K562 (cell line): ENCODE measurements at regions not wholly inside any gene's neighbourhood (a gene's known extent, or its start where the extent isn't known, plus 50 kb on each side); places are given as distances from the start of the nearest gene placed in this dataset.

Experiments
- ATAC-seq: fragments of 200-7000 bp; cut with Tn5 transposase; 3 replicates; pipeline ENCODE4 v1.9.1; 2020; ENCODE audit warnings: moderate library complexity
- BruUV-seq: library from RNA; stranded (reverse); fragments of 400-500 nt; replicated peaks from 2 replicates; lab custom pipeline; 2021; lab: Mats Ljungman, UMichigan
- CTCF ChIA-PET: fragments of 300-600 bp; formaldehyde crosslinking; extraction: SDS; loops from one replicate; lab custom pipeline; 2021; ENCODE audit warnings: low intra/inter-chr PET ratio; lab: Yijun Ruan, JAX
- POLR2A ChIA-PET: fragments of 300-600, 350-650 bp; sonication (Branson Sonifier 250); formaldehyde crosslinking; extraction: SDS; loops from one replicate; lab custom pipeline; 2021; ENCODE audit warnings: antibody characterized with exemption, inconsistent platforms; lab: Yijun Ruan, JAX
- DNase-seq, 4 experiments: peaks; one replicate each; pipeline versions ENCODE4 v3.0.0 to v3.0.0-alpha.2; 2011 to 2018; ENCODE audit warnings: low spot score in 3 of 4, mixed read lengths in 3 of 4; ENCODE audit errors: extremely low read depth in 1 of 4
- FAIRE-seq: peaks from 2 replicates; lab custom pipeline; 2011; peaks lifted over from hg19 to GRCh38; lab: Jason Lieb, UNC
- H2AFZ ChIP-seq: 2 replicates; pipeline ENCODE4 v1.6.0; 2011; ENCODE audit warnings: low read depth, low read length, control low read depth, inconsistent platforms
- H3K27ac ChIP-seq: fragments of 200-600 bp; 3 replicates; pipeline ENCODE4 v1.8.0; 2011; ENCODE audit warnings: low read depth, mild to moderate bottlenecking, control low read depth, inconsistent platforms, low read length, moderate library complexity, mixed read lengths; ENCODE audit errors: extremely low read depth
- H3K27me3 ChIP-seq, 2 experiments: fragments of 300-600 bp in 1 of 2; 2 replicates in 1 of 2; 3 replicates in 1 of 2; pipeline versions ENCODE4 v1.6.0 to v1.8.0; 2011; ENCODE audit warnings: inconsistent platforms in 2 of 2, low read length in 2 of 2, mild to moderate bottlenecking in 1 of 2, mixed read lengths in 1 of 2, moderate library complexity in 1 of 2; ENCODE audit not compliant: control insufficient read depth in 2 of 2, insufficient read depth in 2 of 2
- H3K36me3 ChIP-seq: fragments of 300-600 bp; 3 replicates; pipeline ENCODE4 v1.8.0; 2011; ENCODE audit warnings: mild to moderate bottlenecking, low read length, inconsistent platforms; ENCODE audit not compliant: control insufficient read depth, insufficient read depth
- H3K4me1 ChIP-seq, 2 experiments: fragments of 200-600 bp in 1 of 2; replicated peaks in 1 of 2; 2 replicates in 1 of 2; 3 replicates in 1 of 2; pipeline versions ENCODE4 v1.5.1 to v1.8.0; 2011; ENCODE audit warnings: inconsistent platforms in 2 of 2, low read length in 2 of 2, mild to moderate bottlenecking in 1 of 2, mixed read lengths in 1 of 2, moderate library complexity in 1 of 2; ENCODE audit not compliant: control insufficient read depth in 2 of 2, insufficient read depth in 2 of 2
- H3K4me2 ChIP-seq: 2 replicates; pipeline ENCODE4 v1.6.1; 2011; ENCODE audit warnings: low read length, control low read depth, inconsistent platforms, mixed read lengths; ENCODE audit not compliant: insufficient read depth
- H3K4me3 ChIP-seq: fragments of 200-600 bp; sonication (generic), shearing (Covaris generic); 2 replicates; pipeline ENCODE4 v1.5.1; 2016; ENCODE audit warnings: control low read depth, inconsistent platforms
- H3K79me2 ChIP-seq: fragments of 200-600 bp; 3 replicates; pipeline ENCODE4 v1.8.0; 2011; ENCODE audit warnings: low read length, inconsistent platforms; ENCODE audit not compliant: control insufficient read depth, insufficient read depth
- H3K9ac ChIP-seq, 2 experiments: 2 replicates each; pipeline versions ENCODE4 v1.6.0 to v1.6.1; 2011; ENCODE audit warnings: low read depth in 2 of 2, low read length in 2 of 2, control low read depth in 1 of 2, inconsistent platforms in 1 of 2, mild to moderate bottlenecking in 1 of 2, mixed read lengths in 1 of 2; ENCODE audit not compliant: insufficient read depth in 1 of 2
- H3K9me1 ChIP-seq: one replicate; pipeline ENCODE4 v1.6.0; 2011; ENCODE audit warnings: inconsistent platforms, mild to moderate bottlenecking, low read length, moderate library complexity; ENCODE audit not compliant: control insufficient read depth, insufficient read depth
- H3K9me3 ChIP-seq: replicated peaks from 2 replicates; pipeline ENCODE4 v1.5.1; 2011; ENCODE audit warnings: low read depth, low read length, inconsistent platforms; ENCODE audit not compliant: control insufficient read depth, insufficient read depth
- H4K20me1 ChIP-seq: replicated peaks from 2 replicates; pipeline ENCODE4 v1.6.1; 2011; ENCODE audit warnings: low read length, inconsistent platforms, mixed read lengths; ENCODE audit not compliant: control insufficient read depth, insufficient read depth
- BHLHE40 ChIP-seq: IDR thresholded peaks from 2 replicates; pipeline ENCODE4 v1.6.1; 2011; ENCODE audit warnings: low read length, improper control_type of control experiment
- CBX3 ChIP-seq, 2 experiments: IDR thresholded peaks; 1 replicate in 1 of 2; 2 replicates in 1 of 2; pipeline ENCODE4 v1.6.1; 2012; ENCODE audit warnings: inconsistent platforms in 2 of 2, low read length in 2 of 2, borderline replicate concordance in 1 of 2, control low read depth in 1 of 2
- ESRRA ChIP-seq: fragments of 450-650 bp; IDR thresholded peaks from 2 replicates; pipeline ENCODE4 v1.6.1; 2014; ENCODE audit warnings: low read depth, mild to moderate bottlenecking, moderate library complexity, borderline replicate concordance
- GTF2F1 ChIP-seq: IDR thresholded peaks from 2 replicates; pipeline ENCODE4 v1.6.1; 2011; ENCODE audit warnings: low read depth, low read length, improper control_type of control experiment
- HDAC8 ChIP-seq: fragments of 450-650 bp; IDR thresholded peaks from 2 replicates; pipeline ENCODE4 v1.6.1; 2016; ENCODE audit warnings: mild to moderate bottlenecking, missing genetic modification characterization, moderate library complexity, missing compliant biosample characterization
- KHSRP ChIP-seq: fragments of 450-650 bp; IDR thresholded peaks from 2 replicates; pipeline ENCODE4 v1.6.1; 2017
- MCM7 ChIP-seq, 2 experiments: fragments of 450-650 bp; IDR thresholded peaks; 2 replicates each; pipeline ENCODE4 v1.6.1; 2016 to 2018
- NFE2 ChIP-seq: IDR thresholded peaks from 2 replicates; pipeline ENCODE4 v1.6.1; 2014; ENCODE audit warnings: antibody characterized with exemption, low read depth
- PURB ChIP-seq: sonication (generic); formaldehyde crosslinking; IDR thresholded peaks from 2 replicates; pipeline ENCODE4 v1.9.0; 2021; ENCODE audit warnings: low read depth, mild to moderate bottlenecking, missing genetic modification reagents
- SMARCA4 ChIP-seq: fragments of 450-650 bp; IDR thresholded peaks from 2 replicates; pipeline ENCODE4 v1.6.1; 2016
- ZEB2 ChIP-seq: fragments of 450-650 bp; IDR thresholded peaks from 2 replicates; pipeline ENCODE4 v1.6.1; 2016
- ZKSCAN3 ChIP-seq: fragments of 250-450 bp; sonication (Bioruptor Pico); IDR thresholded peaks from 2 replicates; pipeline ENCODE4 v1.4.0; 2020
- ZNF253 ChIP-seq: fragments of 250-450 bp; sonication (Bioruptor Pico); conservative IDR thresholded peaks from 2 replicates; pipeline ENCODE4 v1.6.1; 2021; ENCODE audit warnings: mild to moderate bottlenecking
- WGBS: fragments of 100-300 bp; shearing (Covaris generic); methylation state at CpG from one replicate; pipeline ENCODE4 v1.1.6; 2016; ENCODE audit warnings: low coverage, mixed read lengths; ENCODE audit not compliant: insufficient coverage; ENCODE audit errors: missing lambda C conversion rate; 5-methylcytosine and 5-hydroxymethylcytosine counted together
- in situ Hi-C: fragments of 300-500 bp; cut with MboI; formaldehyde crosslinking; loops from 4 replicates; pipeline ENCODE4 v1.15.0; 2018; ENCODE audit warnings: inconsistent platforms, mixed read lengths
- intact Hi-C: fragments of 100-400 bp; cut with micrococcal nuclease; formaldehyde crosslinking; loops from 2 replicates; pipeline ENCODE4 v1.14.2; 2022
- TF ChIP-seq, protein P1 (sequence below): fragments of 250-450 bp; sonication (Bioruptor Pico); IDR thresholded peaks from 2 replicates; pipeline ENCODE4 v1.4.0; 2020
- TF ChIP-seq, protein P2 (sequence below): fragments of 450-650 bp; formaldehyde crosslinking; conservative IDR thresholded peaks from 2 replicates; pipeline ENCODE4 v1.4.0; 2022; ENCODE audit warnings: mild to moderate bottlenecking, missing genetic modification characterization
- TF ChIP-seq, protein P3 (sequence below): fragments of 450-650 bp; IDR thresholded peaks from 2 replicates; pipeline ENCODE4 v1.6.1; 2016; ENCODE audit warnings: borderline replicate concordance
- TF ChIP-seq, protein P4 (sequence below), 2 experiments: IDR thresholded peaks in 1 of 2; conservative IDR thresholded peaks in 1 of 2; 2 replicates each; pipeline ENCODE4 v1.6.1; 2016; ENCODE audit warnings: low read depth in 2 of 2, mild to moderate bottlenecking in 1 of 2, missing compliant biosample characterization in 1 of 2, missing genetic modification characterization in 1 of 2, moderate library complexity in 1 of 2

DNA sequence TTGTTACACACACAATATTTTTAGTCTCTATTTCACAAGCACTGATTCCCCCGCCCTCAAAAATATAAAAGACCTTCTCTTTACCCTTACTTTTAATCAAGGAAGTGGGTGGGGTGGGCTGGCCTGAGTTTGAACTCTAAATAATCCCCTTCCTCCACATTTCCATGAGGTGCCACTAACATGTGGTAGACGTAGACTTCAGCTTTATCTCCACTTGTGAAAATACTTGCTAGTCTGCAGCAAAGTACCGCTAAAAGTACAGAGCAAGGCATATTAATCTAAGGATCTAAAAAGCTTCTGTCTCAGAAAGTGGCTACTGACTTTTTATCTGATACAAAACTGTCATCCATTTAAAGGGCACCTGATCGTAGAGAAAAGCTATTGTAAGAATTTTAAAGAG lies 739.6 kb upstream of the SLC10A2 start:
- FAIRE-seq, result no peak
- no peak overlapping the region for H3K4me3 ChIP-seq
- in situ Hi-C loops, result no loop called here
- TF ChIP-seq NFE2, result no peak
- no peak for TF ChIP-seq ZKSCAN3 (CRISPR knock-in tag)
- TF ChIP-seq MCM7 (IDR thresholded peaks at IDR 0.05), result no peak
- no peak for TF ChIP-seq GTF2F1
- TF ChIP-seq ZEB2, result no peak
- TF ChIP-seq BHLHE40, result no peak
- TF ChIP-seq, protein P1, sequence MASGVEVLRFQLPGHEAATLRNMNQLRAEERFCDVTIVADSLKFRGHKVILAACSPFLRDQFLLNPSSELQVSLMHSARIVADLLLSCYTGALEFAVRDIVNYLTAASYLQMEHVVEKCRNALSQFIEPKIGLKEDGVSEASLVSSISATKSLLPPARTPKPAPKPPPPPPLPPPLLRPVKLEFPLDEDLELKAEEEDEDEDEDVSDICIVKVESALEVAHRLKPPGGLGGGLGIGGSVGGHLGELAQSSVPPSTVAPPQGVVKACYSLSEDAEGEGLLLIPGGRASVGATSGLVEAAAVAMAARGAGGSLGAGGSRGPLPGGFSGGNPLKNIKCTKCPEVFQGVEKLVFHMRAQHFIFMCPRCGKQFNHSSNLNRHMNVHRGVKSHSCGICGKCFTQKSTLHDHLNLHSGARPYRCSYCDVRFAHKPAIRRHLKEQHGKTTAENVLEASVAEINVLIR (CRISPR knock-in tag), result no peak
- no peak for TF ChIP-seq ZNF253 (CRISPR knock-in tag)
- TF ChIP-seq, protein P2, sequence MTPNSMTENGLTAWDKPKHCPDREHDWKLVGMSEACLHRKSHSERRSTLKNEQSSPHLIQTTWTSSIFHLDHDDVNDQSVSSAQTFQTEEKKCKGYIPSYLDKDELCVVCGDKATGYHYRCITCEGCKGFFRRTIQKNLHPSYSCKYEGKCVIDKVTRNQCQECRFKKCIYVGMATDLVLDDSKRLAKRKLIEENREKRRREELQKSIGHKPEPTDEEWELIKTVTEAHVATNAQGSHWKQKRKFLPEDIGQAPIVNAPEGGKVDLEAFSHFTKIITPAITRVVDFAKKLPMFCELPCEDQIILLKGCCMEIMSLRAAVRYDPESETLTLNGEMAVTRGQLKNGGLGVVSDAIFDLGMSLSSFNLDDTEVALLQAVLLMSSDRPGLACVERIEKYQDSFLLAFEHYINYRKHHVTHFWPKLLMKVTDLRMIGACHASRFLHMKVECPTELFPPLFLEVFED (CRISPR knock-in tag), result no peak
- no peak for TF ChIP-seq PURB (CRISPR knock-in tag)
- no peak for TF ChIP-seq HDAC8 (tag)
- TF ChIP-seq ESRRA, result no peak
- TF ChIP-seq CBX3 (IDR thresholded peaks at IDR 0.05; ENCODE audit: borderline replicate concordance in 1 of 2, low read length in 2 of 2), result no peak
- TF ChIP-seq KHSRP, result no peak
- TF ChIP-seq SMARCA4, result no peak
- TF ChIP-seq, protein P3, sequence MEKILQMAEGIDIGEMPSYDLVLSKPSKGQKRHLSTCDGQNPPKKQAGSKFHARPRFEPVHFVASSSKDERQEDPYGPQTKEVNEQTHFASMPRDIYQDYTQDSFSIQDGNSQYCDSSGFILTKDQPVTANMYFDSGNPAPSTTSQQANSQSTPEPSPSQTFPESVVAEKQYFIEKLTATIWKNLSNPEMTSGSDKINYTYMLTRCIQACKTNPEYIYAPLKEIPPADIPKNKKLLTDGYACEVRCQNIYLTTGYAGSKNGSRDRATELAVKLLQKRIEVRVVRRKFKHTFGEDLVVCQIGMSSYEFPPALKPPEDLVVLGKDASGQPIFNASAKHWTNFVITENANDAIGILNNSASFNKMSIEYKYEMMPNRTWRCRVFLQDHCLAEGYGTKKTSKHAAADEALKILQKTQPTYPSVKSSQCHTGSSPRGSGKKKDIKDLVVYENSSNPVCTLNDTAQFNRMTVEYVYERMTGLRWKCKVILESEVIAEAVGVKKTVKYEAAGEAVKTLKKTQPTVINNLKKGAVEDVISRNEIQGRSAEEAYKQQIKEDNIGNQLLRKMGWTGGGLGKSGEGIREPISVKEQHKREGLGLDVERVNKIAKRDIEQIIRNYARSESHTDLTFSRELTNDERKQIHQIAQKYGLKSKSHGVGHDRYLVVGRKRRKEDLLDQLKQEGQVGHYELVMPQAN, result no peak
- TF ChIP-seq, protein P4, sequence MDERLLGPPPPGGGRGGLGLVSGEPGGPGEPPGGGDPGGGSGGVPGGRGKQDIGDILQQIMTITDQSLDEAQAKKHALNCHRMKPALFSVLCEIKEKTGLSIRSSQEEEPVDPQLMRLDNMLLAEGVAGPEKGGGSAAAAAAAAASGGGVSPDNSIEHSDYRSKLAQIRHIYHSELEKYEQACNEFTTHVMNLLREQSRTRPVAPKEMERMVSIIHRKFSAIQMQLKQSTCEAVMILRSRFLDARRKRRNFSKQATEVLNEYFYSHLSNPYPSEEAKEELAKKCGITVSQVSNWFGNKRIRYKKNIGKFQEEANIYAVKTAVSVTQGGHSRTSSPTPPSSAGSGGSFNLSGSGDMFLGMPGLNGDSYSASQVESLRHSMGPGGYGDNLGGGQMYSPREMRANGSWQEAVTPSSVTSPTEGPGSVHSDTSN (CRISPR knock-in tag; IDR thresholded peaks at IDR 0.05; ENCODE audit: low read depth), result no peak
- TF ChIP-seq, protein P4 (tag; conservative IDR thresholded peaks at IDR 0.05; ENCODE audit: low read depth), result no peak

More for the DNA sequence above, 739.6 kb upstream of the SLC10A2 start:
- BruUV-seq, result no TSS peak
- 0% methylated on average over 4 of the region's 4 CpGs for WGBS
- H3K9me1 ChIP-seq, result no peaks in the 10 kb centered on the region
- H3K79me2 ChIP-seq, result no peaks in the 10 kb centered on the region
- H3K9ac ChIP-seq, result no peak overlapping the region
- no peak for DNase-seq
- no peak overlapping the region for H2AFZ ChIP-seq
- ATAC-seq, result no peak
- H3K4me1 ChIP-seq, result no peaks in the 10 kb centered on the region
- no peaks in the 10 kb centered on the region for H3K27me3 ChIP-seq
- intact Hi-C loops, result no loop called here
- no peak overlapping the region for H3K4me2 ChIP-seq
- CTCF ChIA-PET, result no interaction called here
- no peak overlapping the region for H3K27ac ChIP-seq
- POLR2A ChIA-PET, result no interaction called here
- no peaks in the 10 kb centered on the region for H3K36me3 ChIP-seq
- no peaks in the 10 kb centered on the region for H4K20me1 ChIP-seq
- no peaks in the 10 kb centered on the region for H3K9me3 ChIP-seq
